ENCODE measurements at regions not wholly inside any gene's neighbourhood (a gene's known extent, or its start where the extent isn't known, plus 50 kb on each side); places are given as distances from the start of the nearest gene placed in this dataset.
"Not testable (repeated sequence)": the region's sequence is repeated elsewhere in the genome, so short reads cannot be mapped to it uniquely, and the experiment has no call there.

GRCh38 chr20:57815405-57815804, 105.6 kb upstream of the PMEPA1 start:
- H3K9me3 Mint-ChIP-seq, result no peaks in the 10 kb centered on the region
- CTCF ChIA-PET, result no interaction called here

DNA sequence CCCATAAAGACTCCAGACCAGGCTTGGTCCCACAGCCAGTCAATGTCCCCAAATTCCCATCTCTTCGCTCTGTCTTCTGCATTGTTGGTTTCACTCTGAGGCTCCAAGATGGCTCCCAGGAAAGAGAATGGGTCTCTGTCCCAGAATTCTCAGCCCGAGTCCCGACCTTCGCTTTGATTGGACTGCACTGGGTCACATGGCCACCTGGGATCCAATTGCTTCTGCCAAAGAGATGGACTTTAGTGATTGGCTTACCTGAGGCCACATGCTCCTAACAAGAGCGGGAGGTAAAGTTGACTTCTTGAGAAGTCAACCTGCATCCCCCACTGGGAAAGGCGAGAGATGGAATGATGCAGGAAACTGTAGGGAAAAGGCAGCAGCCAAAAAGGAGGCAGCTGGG, 104.7 kb upstream of the PMEPA1 start:
- no peak for DNase-seq
- Mint-ChIP-seq H3K27ac (no peak overlapping the region), H3K36me3 (no peaks in the 10 kb centered on the region), H3K4me3 (no peak overlapping the region), H3K27me3 (peaks cover 28% of the 10 kb centered on the region), H3K9me3 (no peaks in the 10 kb centered on the region), H3K4me1 (no peaks in the 10 kb centered on the region)
- CTCF ChIA-PET, result no interaction called here

More at GRCh38 chr20:57815405-57815804, 105.6 kb upstream of the PMEPA1 start:
- H3K4me3 Mint-ChIP-seq, result no peak overlapping the region
- no peaks in the 10 kb centered on the region for H3K4me1 Mint-ChIP-seq
- DNase-seq, result no peak
- no peaks in the 10 kb centered on the region for H3K36me3 Mint-ChIP-seq
- H3K27me3 Mint-ChIP-seq, result peaks cover 32% of the 10 kb centered on the region
- H3K27ac Mint-ChIP-seq, result no peak overlapping the region

DNA sequence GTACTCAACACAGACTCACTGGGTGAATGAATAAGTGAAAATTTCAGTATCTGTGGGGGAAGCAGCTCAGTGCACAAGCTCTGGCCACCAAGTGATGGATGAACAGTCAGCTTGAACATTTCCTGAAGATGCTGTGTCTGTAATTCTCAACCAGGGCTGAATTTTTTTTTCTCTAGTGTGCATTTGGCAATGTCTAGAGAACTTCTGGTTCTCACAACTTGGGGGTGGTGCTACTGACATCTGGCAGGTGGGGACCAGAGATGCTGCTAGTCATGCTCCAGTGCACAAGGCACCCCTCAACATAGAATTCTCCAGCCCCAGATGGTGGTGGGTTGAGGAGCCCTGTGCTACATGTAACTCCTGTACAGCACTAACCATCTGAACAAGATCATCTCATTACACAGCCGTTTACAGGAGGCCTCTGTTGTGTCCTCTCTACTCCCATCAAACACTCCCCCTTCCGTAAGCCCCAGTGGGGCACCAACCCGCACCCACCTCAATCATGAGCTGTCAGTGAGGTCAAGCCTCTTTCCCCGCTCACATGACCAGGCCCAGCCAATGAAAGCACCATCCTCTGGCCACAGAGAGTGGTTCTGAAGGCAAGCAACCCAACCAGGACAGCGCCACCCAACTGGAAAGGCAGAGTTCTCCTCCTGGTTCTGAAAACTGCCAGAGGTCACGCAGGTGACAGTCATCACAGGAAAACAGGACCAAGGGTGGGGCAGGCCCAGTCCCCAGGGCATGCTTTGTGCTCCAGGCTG, 103.9 kb upstream of the PMEPA1 start:
- Mint-ChIP-seq H3K27ac (no peak overlapping the region), H3K4me3 (no peak overlapping the region), H3K4me1 (no peaks in the 10 kb centered on the region), H3K27me3 (peaks cover 28% of the 10 kb centered on the region), H3K9me3 (no peaks in the 10 kb centered on the region), H3K36me3 (no peaks in the 10 kb centered on the region)
- no peak for DNase-seq
- CTCF ChIA-PET, result no interaction called here

- H3K27me3 Mint-ChIP-seq, result peaks cover 23% of the 10 kb centered on the region
- H3K27ac Mint-ChIP-seq, H3K4me1 Mint-ChIP-seq, H3K9me3 Mint-ChIP-seq, CTCF ChIA-PET, H3K4me3 Mint-ChIP-seq, DNase-seq, H3K36me3 Mint-ChIP-seq: not testable (repeated sequence)
Measured at GRCh38 chr20:57812632-57813031, 102.8 kb upstream of the PMEPA1 start.

DNA sequence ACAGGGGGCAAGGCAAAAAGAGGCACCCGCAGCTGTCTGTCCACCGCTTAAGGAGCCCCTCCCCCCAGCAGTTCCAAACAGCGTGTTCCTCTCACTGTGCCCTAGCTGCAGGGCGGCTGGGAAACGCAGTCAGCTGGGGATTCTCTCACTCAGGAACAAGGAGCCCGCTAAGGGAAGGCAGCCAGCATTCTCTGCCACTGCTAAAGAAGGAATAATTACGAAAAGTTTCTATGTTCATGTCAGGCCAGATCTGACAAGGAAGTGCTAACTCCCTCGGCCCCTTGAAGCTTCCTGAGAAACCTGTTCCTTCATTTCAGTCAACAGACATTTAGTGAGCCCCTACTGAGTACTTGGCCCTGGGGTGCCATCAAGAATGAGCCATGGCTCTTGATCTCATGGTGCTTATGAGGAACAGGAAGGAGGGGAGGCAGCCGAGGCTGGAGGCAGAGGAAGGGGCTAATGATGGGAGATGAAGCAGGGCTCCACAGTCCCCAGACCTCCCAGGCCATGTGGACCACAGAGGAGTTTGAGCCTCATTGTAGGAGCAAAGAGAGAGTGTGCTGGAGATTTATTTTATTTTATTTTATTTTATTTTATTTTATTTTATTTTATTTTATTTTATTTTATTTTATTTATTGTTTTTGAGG, 101.7 kb upstream of the PMEPA1 start:
- Mint-ChIP-seq H3K9me3 (no peaks in the 10 kb centered on the region), H3K27me3 (peaks cover 16% of the 10 kb centered on the region), H3K27ac (no peak overlapping the region), H3K4me3 (no peak overlapping the region), H3K36me3 (no peaks in the 10 kb centered on the region), H3K4me1 (no peaks in the 10 kb centered on the region)
- DNase-seq, result no peak
- CTCF ChIA-PET, result no interaction called here

DNA sequence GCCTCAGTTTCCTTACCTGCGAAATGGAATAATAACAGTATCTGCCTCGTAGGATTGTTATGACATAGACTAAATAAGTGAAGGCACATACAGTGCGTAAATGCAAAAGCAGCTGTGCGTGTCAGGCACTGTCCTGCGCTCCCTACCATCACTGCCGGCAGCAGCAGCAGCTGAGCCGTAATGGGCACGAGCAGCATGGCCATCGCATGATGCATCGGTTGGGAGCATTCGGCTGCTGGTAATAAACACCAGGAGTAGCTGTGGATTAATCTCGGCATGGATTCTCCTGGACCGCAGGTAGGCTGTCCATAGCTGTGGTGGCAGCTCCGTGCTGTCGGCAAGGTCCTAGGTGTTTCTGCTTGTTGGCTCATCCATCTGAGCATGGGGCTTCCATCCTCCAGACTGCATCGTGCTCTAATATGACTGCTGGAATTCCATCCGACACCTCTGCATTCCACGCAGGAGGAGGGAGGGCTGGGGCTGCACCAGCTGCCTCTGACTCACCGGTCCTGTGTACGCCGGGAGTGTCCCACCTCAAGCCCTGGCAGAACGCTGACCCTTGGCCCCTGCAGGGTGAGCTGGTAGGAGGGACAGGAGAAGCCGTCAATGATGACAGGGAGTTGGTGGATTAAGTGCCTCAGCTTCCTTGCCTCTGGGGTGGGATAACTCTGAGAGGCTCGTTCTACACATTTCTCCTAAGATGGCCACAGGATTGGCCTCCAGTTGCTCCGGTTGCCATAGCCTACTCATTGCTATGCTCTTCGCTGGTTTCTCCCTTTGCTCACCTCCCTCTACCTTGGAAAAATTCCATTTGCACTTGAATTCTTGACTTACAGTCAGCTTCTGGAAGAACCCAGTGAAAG, 100.9 kb upstream of the PMEPA1 start:
- DNase-seq, result no peak
- no peak overlapping the region for H3K27ac Mint-ChIP-seq
- H3K27me3 Mint-ChIP-seq, result peaks cover 16% of the 10 kb centered on the region
- H3K4me3 Mint-ChIP-seq, result no peak overlapping the region
- H3K4me1 Mint-ChIP-seq, result no peaks in the 10 kb centered on the region
- H3K36me3 Mint-ChIP-seq, result no peaks in the 10 kb centered on the region
- no peaks in the 10 kb centered on the region for H3K9me3 Mint-ChIP-seq
- CTCF ChIA-PET, result no interaction called here

DNA sequence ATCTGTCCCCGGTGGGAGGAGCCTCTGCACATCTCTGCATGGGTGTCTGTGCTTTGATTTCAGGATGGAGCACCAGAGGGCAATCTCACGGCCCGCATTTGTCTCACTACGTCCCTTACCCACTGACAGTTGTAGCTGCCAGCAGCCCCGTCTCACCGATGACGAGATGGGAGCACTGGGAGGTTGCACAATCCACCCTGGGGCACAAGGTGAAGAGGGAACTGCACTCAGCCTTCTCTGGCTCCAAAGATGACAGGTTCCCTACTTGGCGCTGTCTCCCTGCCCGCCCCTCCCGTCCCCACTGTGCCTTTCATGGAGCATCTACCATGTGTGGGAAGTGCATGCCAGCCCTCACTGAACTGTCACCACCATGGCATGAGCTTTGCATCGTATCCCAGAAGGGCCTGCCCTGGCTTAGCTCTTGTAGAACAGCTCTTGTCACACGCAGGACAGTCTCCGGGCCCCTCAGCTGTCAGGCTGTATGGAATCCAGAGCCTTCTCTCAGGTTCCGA, 99.9 kb upstream of the PMEPA1 start:
- H3K27me3 Mint-ChIP-seq, result peaks cover 14% of the 10 kb centered on the region
- no peak for DNase-seq
- no peaks in the 10 kb centered on the region for H3K36me3 Mint-ChIP-seq
- H3K27ac Mint-ChIP-seq, result no peak overlapping the region
- CTCF ChIA-PET, result no interaction called here
- no peaks in the 10 kb centered on the region for H3K9me3 Mint-ChIP-seq
- no peaks in the 10 kb centered on the region for H3K4me1 Mint-ChIP-seq
- H3K4me3 Mint-ChIP-seq, result no peak overlapping the region

DNA sequence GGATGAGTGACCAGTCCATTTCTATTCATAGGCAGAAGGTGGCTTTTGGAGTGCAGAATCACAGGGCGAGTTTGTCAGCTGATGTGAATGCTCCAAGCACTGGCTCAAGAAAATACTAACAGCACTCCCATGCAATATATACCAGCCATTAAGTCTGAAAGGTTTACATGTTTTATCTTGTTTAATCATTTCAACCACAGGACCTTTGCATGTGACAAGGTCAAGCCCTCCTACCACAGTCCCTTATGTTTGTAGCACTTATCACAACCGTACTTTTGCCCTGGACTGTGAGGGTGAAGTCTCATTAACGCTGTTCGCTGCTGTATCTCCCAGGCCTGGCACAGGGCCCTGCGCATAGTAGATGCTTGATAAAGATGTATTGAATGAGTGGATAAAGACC, 99.3 kb upstream of the PMEPA1 start:
- no peak for DNase-seq
- H3K9me3 Mint-ChIP-seq, result no peaks in the 10 kb centered on the region
- peaks cover 10% of the 10 kb centered on the region for H3K27me3 Mint-ChIP-seq
- CTCF ChIA-PET, result no interaction called here
- no peak overlapping the region for H3K4me3 Mint-ChIP-seq
- H3K36me3 Mint-ChIP-seq, result no peaks in the 10 kb centered on the region
- no peak overlapping the region for H3K27ac Mint-ChIP-seq
- H3K4me1 Mint-ChIP-seq, result no peaks in the 10 kb centered on the region

GRCh38 chr20:57808264-57809070, 98.7 kb upstream of the PMEPA1 start:
- Mint-ChIP-seq H3K36me3 (no peaks in the 10 kb centered on the region), H3K27ac (no peak overlapping the region), H3K27me3 (peaks cover 16% of the 10 kb centered on the region), H3K4me3 (no peak overlapping the region), H3K9me3 (no peaks in the 10 kb centered on the region), H3K4me1 (no peaks in the 10 kb centered on the region)
- no peak for DNase-seq
- CTCF ChIA-PET, result no interaction called here

DNA sequence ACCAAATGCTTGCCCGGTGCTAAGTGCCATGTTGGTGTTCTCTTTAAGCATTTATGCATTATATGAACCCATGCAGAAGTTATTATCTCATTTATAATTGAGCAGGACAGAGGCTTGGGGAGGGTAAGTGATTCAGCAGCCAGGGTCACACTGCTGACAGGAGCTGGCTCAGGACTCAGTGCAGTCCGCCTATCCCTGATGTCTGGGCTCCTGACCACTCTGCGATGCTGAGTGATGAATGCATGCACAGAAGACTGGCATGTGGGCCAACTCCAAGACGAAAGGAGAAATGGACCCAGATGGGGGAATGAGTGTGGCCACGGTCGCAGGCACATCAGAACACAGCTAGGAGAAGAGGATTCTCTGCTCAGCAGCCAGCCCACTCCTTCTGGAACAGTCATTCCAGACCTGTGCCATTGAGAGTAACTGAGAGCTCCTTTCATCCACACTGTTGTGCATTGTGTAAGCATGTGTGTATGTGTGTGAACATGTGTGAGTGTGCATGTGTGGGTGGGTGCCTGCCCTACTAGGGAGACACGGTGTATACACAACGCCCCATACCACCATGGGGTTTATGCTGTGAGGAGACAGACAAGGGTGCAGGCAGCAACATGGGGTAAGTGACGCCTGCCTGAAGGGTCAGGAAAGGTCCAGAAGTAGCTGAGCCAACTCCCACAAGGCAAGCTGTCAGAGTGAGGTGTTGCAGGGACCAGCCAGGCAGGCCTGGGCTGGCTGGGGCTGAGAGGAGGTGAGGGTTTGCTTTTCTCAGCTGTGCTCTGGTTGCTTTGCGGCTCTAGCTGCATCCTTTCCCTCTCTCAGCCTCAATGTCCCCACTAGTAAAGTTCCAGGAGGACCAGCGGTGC, 97.8 kb upstream of the PMEPA1 start:
- Mint-ChIP-seq H3K4me1 (no peaks in the 10 kb centered on the region), H3K4me3 (no peak overlapping the region), H3K9me3 (no peaks in the 10 kb centered on the region), H3K36me3 (no peaks in the 10 kb centered on the region), H3K27me3 (peaks cover 11% of the 10 kb centered on the region), H3K27ac (no peak overlapping the region)
- DNase-seq, result no peak
- CTCF ChIA-PET, result no interaction called here

GRCh38 chr20:57806975-57807374, 97.2 kb upstream of the PMEPA1 start:
- CTCF ChIA-PET, result no interaction called here

GRCh38 chr20:57806476-57806875, 96.7 kb upstream of the PMEPA1 start:
- Mint-ChIP-seq H3K36me3 (no peaks in the 10 kb centered on the region), H3K9me3 (no peaks in the 10 kb centered on the region), H3K27ac (no peak overlapping the region), H3K27me3 (peaks cover 11% of the 10 kb centered on the region), H3K4me3 (no peak overlapping the region), H3K4me1 (no peaks in the 10 kb centered on the region)
- CTCF ChIA-PET, result no interaction called here
- DNase-seq, result no peak

More at GRCh38 chr20:57806975-57807374, 97.2 kb upstream of the PMEPA1 start:
- no peaks in the 10 kb centered on the region for H3K4me1 Mint-ChIP-seq
- H3K36me3 Mint-ChIP-seq, result no peaks in the 10 kb centered on the region
- no peak for DNase-seq
- H3K27me3 Mint-ChIP-seq, result peaks cover 11% of the 10 kb centered on the region
- no peak overlapping the region for H3K27ac Mint-ChIP-seq
- no peaks in the 10 kb centered on the region for H3K9me3 Mint-ChIP-seq
- H3K4me3 Mint-ChIP-seq, result no peak overlapping the region

DNA sequence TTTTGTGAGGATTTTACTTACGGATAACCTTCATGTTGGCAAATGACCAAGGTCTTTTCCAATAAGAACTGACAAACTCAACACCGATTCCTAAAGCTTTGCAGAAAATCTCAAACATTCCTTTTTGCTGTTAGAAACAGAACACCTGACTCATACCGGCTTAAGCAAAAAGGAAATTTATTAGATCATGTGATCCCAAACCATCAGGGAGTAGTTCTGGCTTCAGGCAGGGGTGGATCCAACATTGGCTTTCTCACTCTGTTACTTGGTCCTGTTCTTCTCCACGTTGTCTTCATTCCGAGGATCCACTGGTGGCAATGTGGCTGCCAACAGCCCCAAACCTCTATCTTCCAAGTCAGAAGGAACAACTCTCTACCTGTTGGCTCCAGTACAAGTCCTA, 95.9 kb upstream of the PMEPA1 start:
- no peak overlapping the region for H3K4me3 Mint-ChIP-seq
- H3K9me3 Mint-ChIP-seq, result no peaks in the 10 kb centered on the region
- H3K4me1 Mint-ChIP-seq, result no peaks in the 10 kb centered on the region
- CTCF ChIA-PET, result no interaction called here
- H3K27me3 Mint-ChIP-seq, result peaks cover 11% of the 10 kb centered on the region
- H3K36me3 Mint-ChIP-seq, result no peaks in the 10 kb centered on the region
- no peak for DNase-seq
- no peak overlapping the region for H3K27ac Mint-ChIP-seq
